NCI-H2227 (cell line): ENCODE measurements at regions not wholly inside any gene's neighbourhood (a gene's known extent, or its start where the extent isn't known, plus 50 kb on each side); places are given as distances from the start of the nearest gene placed in this dataset.
A peak's percentile ranks its signal among the peaks of the same experiment; 100 is the strongest.
"Not testable (repeated sequence)": the region's sequence is repeated elsewhere in the genome, so short reads cannot be mapped to it uniquely, and the experiment has no call there.

ENCODE experiments used
- DNase-seq: peaks from one replicate; lab custom pipeline; 2025; ENCODE audit not compliant: unreplicated experiment; lab: John Stamatoyannopoulos, UW

GRCh38 chr2:5195636-5196035 lies 496.5 kb upstream of the SOX11 start:
- no peak for DNase-seq

- DNase-seq: peak; percentile 8
Measured at GRCh38 chr2:5203134-5203755, 488.9 kb upstream of the SOX11 start.

GRCh38 chr2:5206742-5207141 lies 485.4 kb upstream of the SOX11 start:
- not testable (repeated sequence) for DNase-seq

GRCh38 chr2:5215989-5216607 lies 476.1 kb upstream of the SOX11 start:
- no peak for DNase-seq

GRCh38 chr2:5227062-5227699 lies 465.0 kb upstream of the SOX11 start:
- no peak for DNase-seq

GRCh38 chr2:5229574-5229973 lies 462.6 kb upstream of the SOX11 start:
- DNase-seq: no peak

- no peak for DNase-seq
Measured at GRCh38 chr2:5230444-5230843, 461.7 kb upstream of the SOX11 start.

GRCh38 chr2:5230855-5231254 lies 461.3 kb upstream of the SOX11 start:
- DNase-seq: no peak

- DNase-seq: no peak
Measured at GRCh38 chr2:5231287-5231686, 460.9 kb upstream of the SOX11 start.

GRCh38 chr2:5234563-5234962 lies 457.6 kb upstream of the SOX11 start:
- no peak for DNase-seq

- DNase-seq: no peak
Measured at GRCh38 chr2:5235701-5236100, 456.5 kb upstream of the SOX11 start.

- no peak for DNase-seq
Measured at GRCh38 chr2:5236249-5236648, 455.9 kb upstream of the SOX11 start.

- DNase-seq: no peak
Measured at GRCh38 chr2:5242751-5243150, 449.4 kb upstream of the SOX11 start.

- DNase-seq: no peak
Measured at GRCh38 chr2:5250482-5250881, 441.7 kb upstream of the SOX11 start.

- no peak for DNase-seq
Measured at GRCh38 chr2:5253263-5253662, 438.9 kb upstream of the SOX11 start.

- no peak for DNase-seq
Measured at GRCh38 chr2:5254791-5255332, 437.3 kb upstream of the SOX11 start.

GRCh38 chr2:5263291-5263690 lies 428.9 kb upstream of the SOX11 start:
- DNase-seq: no peak

GRCh38 chr2:5264361-5264760 lies 427.8 kb upstream of the SOX11 start:
- no peak for DNase-seq

GRCh38 chr2:5285061-5285460 lies 407.1 kb upstream of the SOX11 start:
- no peak for DNase-seq

- peak; percentile 14 for DNase-seq
Measured at GRCh38 chr2:5285872-5286769, 406.1 kb upstream of the SOX11 start.
